Stimulated activated effector memory CD8-positive, alpha-beta T cell treated with anti-CD3 and anti-CD28 coated beads, Interleukin-12 subunit alpha, Interleukin-12 subunit beta, amount 100 ng/mL, for 72 hours (primary cell): ENCODE measurements at regions not wholly inside any gene's neighbourhood (a gene's known extent, or its start where the extent isn't known, plus 50 kb on each side); places are given as distances from the start of the nearest gene placed in this dataset.
"Not testable (repeated sequence)": the region's sequence is repeated elsewhere in the genome, so short reads cannot be mapped to it uniquely, and the experiment has no call there.

Experiments
- ATAC-seq: fragments of 150-1000 bp; cut with Tn5 transposase; 2 replicates; pipeline ENCODE4 v1.10.0; 2021
- DNase-seq, 2 donors: peaks; one replicate each; pipeline ENCODE4 v3.0.0; 2021 to 2022; ENCODE audit warnings: low spot score in 2 of 2
- H3K27ac Mint-ChIP-seq: one replicate; pipeline ENCODE4 v1.8.0; 2022; ENCODE audit warnings: mild to moderate bottlenecking, mixed read lengths
- H3K36me3 Mint-ChIP-seq: one replicate; pipeline ENCODE4 v1.8.0; 2022; ENCODE audit warnings: mild to moderate bottlenecking, mixed read lengths
- H3K4me1 Mint-ChIP-seq: one replicate; pipeline ENCODE4 v1.8.0; 2022; ENCODE audit warnings: mixed read lengths
- H3K4me3 Mint-ChIP-seq: one replicate; pipeline ENCODE4 v1.8.0; 2022; ENCODE audit warnings: mild to moderate bottlenecking, mixed read lengths
- H3K9me3 Mint-ChIP-seq: one replicate; pipeline ENCODE4 v1.8.0; 2022; ENCODE audit warnings: mixed read lengths

GRCh38 chr3:79973917-79974595 lies 206.3 kb upstream of the ROBO1 start:
- Mint-ChIP-seq H3K9me3 (peaks cover 28% of the 10 kb centered on the region), H3K36me3 (no peaks in the 10 kb centered on the region), H3K4me1 (no peaks in the 10 kb centered on the region), H3K4me3 (no peak overlapping the region), H3K27ac (no peak overlapping the region)
- ATAC-seq (no peak), DNase-seq (no peak)

DNA sequence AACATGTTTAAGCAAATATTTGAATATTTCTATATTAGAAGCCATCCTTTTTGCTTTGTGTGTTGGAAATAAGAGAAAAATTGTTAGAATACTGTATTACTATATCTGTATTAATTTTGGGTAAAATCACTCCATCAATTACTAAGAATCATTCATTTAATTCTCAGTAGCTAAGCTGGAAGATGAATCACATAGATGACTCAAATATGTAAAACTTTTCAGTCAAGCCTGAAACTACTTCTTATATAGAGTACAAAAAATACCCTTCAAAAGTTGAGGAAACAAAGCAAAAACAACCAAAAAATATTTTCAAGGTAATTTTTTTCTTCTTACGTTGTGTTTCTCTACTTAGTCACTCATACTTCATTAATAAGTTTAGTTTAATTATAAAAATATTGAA lies 205.7 kb upstream of the ROBO1 start:
- ATAC-seq, result no peak
- DNase-seq, result no peak
- Mint-ChIP-seq H3K4me1 (no peaks in the 10 kb centered on the region), H3K36me3 (no peaks in the 10 kb centered on the region), H3K4me3 (no peak overlapping the region), H3K27ac (no peak overlapping the region), H3K9me3 (peaks cover 25% of the 10 kb centered on the region)

DNA sequence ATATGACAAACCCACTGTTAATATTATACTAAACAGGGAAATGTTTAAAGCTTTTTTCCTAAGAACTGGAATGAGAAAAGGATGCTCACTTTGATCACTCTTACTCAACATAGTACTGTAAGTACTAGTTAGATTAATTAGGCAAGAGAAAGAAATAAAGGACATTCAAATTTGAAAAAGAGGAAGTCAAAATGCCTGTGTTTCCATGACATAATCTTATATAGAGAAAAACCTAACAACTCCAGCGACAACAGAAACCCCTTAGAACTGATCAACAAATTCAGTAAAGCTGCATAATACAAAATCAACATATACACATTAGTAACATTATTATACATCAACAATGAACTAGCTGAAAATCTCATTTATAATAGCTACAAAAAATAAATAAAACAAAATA lies 200.6 kb upstream of the ROBO1 start:
- Mint-ChIP-seq H3K4me1 (no peaks in the 10 kb centered on the region), H3K36me3 (no peaks in the 10 kb centered on the region), H3K9me3 (peaks cover 9% of the 10 kb centered on the region), H3K4me3 (no peak overlapping the region), H3K27ac (no peak overlapping the region)
- DNase-seq (no peak), ATAC-seq (no peak)

- DNase-seq, result no peak
- no peak for ATAC-seq
- no peaks in the 10 kb centered on the region for H3K36me3 Mint-ChIP-seq
- H3K27ac Mint-ChIP-seq, result no peak overlapping the region
- H3K4me1 Mint-ChIP-seq, result no peaks in the 10 kb centered on the region
- peaks cover 15% of the 10 kb centered on the region for H3K9me3 Mint-ChIP-seq
- no peak overlapping the region for H3K4me3 Mint-ChIP-seq
Observed at GRCh38 chr3:79960594-79960993, 192.8 kb upstream of the ROBO1 start.

GRCh38 chr3:79957066-79957465 lies 189.3 kb upstream of the ROBO1 start:
- no peaks in the 10 kb centered on the region for H3K36me3 Mint-ChIP-seq
- no peak overlapping the region for H3K27ac Mint-ChIP-seq
- no peaks in the 10 kb centered on the region for H3K4me1 Mint-ChIP-seq
- peaks cover 13% of the 10 kb centered on the region for H3K9me3 Mint-ChIP-seq
- ATAC-seq (no peak), DNase-seq (no peak)
- no peak overlapping the region for H3K4me3 Mint-ChIP-seq

DNA sequence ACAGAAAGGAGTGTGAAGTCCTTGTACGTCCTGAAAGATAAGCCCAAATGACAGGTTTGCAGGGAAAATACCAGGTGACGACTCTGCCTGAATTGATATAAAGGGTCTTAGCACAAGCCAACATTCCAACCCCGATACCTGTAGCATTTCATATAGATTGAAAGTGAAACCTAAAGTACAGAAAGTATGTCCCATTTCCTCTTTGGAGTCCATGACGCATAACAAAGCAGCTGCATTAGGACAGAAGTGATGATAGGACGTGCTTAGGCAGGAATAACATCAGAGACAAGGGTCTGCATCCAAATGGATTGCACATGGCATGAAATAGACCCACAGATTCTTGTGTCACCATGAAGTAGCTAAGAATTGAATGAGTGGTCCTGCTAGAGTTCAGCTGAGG lies 187.0 kb upstream of the ROBO1 start:
- H3K36me3 Mint-ChIP-seq, result no peaks in the 10 kb centered on the region
- no peak overlapping the region for H3K4me3 Mint-ChIP-seq

DNA sequence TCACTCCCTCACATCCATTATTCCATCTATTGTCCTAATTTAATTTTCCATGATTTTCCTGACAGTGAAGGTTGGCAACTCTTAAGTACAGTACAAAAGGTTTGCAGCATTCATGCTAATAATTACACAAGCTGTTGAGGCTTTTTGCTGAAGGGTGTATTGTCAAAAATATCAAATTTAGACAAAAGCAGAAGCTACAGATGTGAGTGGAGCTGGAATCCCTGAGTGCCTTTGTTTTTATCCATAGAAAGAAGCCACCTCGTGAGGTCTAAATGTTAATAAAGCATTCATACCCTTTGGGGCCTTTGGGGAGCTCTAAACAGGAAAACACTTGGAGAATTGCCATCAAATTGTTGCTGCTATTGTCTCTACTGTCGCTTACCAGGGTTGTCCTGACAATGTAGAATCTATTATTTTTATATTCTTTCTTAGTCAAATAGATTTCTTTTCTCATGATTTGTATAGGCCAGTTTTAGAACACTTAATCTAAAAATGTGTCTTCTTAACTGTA lies 185.8 kb upstream of the ROBO1 start:
- no peaks in the 10 kb centered on the region for H3K36me3 Mint-ChIP-seq
- H3K27ac Mint-ChIP-seq, result no peak overlapping the region
- ATAC-seq, result no peak
- peaks cover 19% of the 10 kb centered on the region for H3K9me3 Mint-ChIP-seq
- no peaks in the 10 kb centered on the region for H3K4me1 Mint-ChIP-seq
- H3K4me3 Mint-ChIP-seq, result no peak overlapping the region
- no peak for DNase-seq

More for the DNA sequence above, 187.0 kb upstream of the ROBO1 start:
- Mint-ChIP-seq H3K9me3 (peaks cover 17% of the 10 kb centered on the region), H3K4me1 (no peaks in the 10 kb centered on the region), H3K27ac (no peak overlapping the region)
- ATAC-seq, result no peak
- DNase-seq, result no peak

DNA sequence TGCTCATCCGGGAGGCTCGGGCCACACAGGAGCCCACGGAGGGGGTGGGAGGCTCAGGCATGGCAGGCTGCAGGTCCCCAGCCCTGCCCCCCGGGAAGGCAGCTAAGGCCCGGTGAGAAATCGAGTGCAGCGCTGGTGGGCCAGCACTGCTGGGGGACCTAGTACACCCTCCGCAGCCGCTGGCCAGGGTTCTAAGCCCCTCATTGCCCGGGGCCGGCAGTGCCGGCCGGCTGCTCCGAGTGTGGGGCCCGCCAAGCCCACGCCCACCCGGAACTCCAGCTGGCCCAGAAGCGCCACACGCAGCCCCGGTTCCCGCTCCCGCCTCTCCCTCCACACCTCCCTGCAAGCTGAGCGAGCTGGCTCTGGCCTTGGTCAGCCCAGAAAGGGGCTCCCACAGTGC lies 183.6 kb upstream of the ROBO1 start:
- not testable (repeated sequence) for DNase-seq, H3K36me3 Mint-ChIP-seq, ATAC-seq, H3K4me3 Mint-ChIP-seq, H3K4me1 Mint-ChIP-seq, H3K27ac Mint-ChIP-seq
- H3K9me3 Mint-ChIP-seq, result peaks cover 18% of the 10 kb centered on the region

DNA sequence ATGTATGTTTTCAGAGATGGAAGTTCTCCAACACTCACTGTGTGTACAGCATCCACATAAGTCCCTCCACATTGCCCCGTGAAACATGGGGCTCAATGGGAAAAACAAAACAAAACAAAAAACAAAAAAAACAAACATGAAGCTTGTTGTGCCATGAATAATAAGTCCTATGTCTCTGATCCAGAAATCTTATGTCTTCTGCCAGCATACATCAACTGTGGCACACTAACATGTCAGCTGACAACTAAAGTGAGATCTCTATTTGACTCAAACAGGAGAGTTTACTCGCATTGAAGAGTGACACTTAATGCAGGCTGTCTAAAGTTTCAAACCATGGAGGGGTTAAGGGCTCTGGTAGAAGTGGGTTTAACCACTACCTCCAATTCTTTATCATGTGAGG lies 180.2 kb upstream of the ROBO1 start:
- ATAC-seq (no peak), DNase-seq (no peak)
- Mint-ChIP-seq H3K4me3 (no peak overlapping the region), H3K36me3 (no peaks in the 10 kb centered on the region), H3K9me3 (peaks cover 19% of the 10 kb centered on the region), H3K4me1 (no peaks in the 10 kb centered on the region), H3K27ac (no peak overlapping the region)

DNA sequence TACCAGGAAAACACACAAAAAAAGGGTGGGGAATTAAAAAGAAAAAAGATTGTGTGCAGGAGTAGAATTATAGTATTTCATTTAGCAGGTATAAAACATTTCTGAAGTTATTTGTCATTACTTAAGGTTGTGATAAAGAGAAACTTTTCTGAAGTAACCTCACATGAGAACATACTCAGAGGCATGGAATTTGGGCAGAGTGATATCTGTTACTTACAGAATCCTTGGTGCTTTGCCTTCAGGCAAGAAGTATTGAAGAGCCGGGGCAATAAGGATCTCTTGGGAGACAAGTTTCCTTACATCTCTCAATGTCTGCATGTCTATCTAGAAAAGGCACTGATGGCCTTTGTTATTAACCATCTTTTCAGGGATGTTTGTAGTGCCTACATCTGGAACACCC lies 179.7 kb upstream of the ROBO1 start:
- Mint-ChIP-seq H3K4me3 (no peak overlapping the region), H3K27ac (no peak overlapping the region), H3K9me3 (peaks cover 19% of the 10 kb centered on the region), H3K36me3 (no peaks in the 10 kb centered on the region), H3K4me1 (no peaks in the 10 kb centered on the region)
- no peak for DNase-seq
- no peak for ATAC-seq

DNA sequence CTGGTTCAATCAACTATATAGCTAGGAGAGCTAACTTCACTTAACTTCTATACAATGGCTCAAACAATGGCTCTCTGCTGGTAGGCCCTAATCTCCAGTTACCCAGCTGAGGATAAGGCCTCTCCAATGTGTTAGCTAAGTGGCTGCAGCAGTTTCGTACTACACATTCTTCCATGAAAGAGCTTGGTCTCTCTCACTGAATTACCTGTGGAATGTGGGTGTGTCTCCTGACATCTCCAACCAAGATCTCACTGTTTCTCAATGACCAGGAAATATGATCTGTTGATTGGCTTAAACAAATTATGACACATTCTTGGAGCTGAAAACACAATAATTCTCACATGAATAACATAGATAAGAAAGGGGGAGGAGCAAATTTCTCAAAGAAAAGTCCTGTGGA lies 169.8 kb upstream of the ROBO1 start:
- no peak overlapping the region for H3K4me3 Mint-ChIP-seq
- peaks cover 15% of the 10 kb centered on the region for H3K9me3 Mint-ChIP-seq
- DNase-seq, result no peak
- no peaks in the 10 kb centered on the region for H3K4me1 Mint-ChIP-seq
- H3K36me3 Mint-ChIP-seq, result no peaks in the 10 kb centered on the region
- no peak for ATAC-seq
- no peak overlapping the region for H3K27ac Mint-ChIP-seq

DNA sequence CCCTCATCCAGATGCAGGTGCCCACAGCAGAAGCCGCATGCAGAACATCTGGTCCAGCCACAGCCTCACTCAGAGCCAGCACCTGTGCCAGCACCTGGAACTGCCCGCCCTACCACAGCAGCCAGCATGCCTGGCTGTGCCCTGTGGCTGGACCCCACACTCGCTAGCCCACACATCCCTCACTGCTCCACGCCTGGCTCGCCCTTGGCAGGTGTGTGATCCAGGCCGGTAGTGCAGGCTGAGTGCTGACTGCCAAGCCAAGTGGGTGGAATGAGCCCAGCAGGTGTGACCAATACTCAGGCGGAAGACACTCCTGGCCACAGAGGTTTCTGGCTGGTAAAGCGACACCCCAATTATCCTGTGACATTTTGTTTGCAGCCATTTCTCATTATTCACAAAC lies 162.4 kb upstream of the ROBO1 start:
- no peak overlapping the region for H3K4me3 Mint-ChIP-seq
- ATAC-seq, result no peak

DNA sequence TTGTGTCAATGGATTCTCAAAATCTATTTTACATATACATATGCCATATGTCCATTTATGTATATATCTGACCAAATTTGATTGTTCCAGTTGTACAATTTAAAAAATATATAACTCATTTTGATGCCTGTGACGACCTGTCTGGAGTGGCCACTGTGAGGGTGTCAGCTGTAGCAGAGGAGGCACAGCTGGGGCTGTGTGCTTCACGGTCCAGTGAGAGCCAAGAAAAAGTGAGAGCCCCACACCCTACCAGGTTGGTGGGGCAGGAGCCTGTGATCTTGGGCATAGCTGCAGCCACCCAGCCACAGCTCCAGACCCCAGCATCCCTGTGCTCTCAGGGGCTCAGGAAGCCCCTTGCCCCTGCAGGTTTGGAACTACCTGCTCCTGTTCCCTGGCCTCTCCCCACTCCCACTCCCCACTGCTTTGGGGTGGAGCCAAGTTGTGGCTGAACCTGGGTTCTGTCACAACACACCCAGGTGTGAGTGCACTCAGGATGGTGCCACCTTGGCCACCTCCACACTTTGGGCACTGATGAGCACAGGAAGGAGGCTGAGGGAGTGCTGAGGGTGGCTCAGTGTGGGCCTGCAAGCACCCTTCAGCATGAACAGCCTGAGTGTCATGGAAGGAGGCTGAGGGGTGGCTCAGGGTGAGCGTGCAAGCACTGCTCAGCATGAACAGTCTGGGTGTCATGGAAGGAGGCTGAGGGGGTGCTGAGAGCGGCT lies 161.1 kb upstream of the ROBO1 start:
- H3K4me3 Mint-ChIP-seq, result no peak overlapping the region
- ATAC-seq (no peak), DNase-seq (no peak)
- no peaks in the 10 kb centered on the region for H3K4me1 Mint-ChIP-seq
- peaks cover 25% of the 10 kb centered on the region for H3K9me3 Mint-ChIP-seq
- no peak overlapping the region for H3K27ac Mint-ChIP-seq
- no peaks in the 10 kb centered on the region for H3K36me3 Mint-ChIP-seq

More for the DNA sequence above, 162.4 kb upstream of the ROBO1 start:
- H3K4me1 Mint-ChIP-seq, result no peaks in the 10 kb centered on the region
- peaks cover 23% of the 10 kb centered on the region for H3K9me3 Mint-ChIP-seq
- no peak overlapping the region for H3K27ac Mint-ChIP-seq
- no peak for DNase-seq
- no peaks in the 10 kb centered on the region for H3K36me3 Mint-ChIP-seq

DNA sequence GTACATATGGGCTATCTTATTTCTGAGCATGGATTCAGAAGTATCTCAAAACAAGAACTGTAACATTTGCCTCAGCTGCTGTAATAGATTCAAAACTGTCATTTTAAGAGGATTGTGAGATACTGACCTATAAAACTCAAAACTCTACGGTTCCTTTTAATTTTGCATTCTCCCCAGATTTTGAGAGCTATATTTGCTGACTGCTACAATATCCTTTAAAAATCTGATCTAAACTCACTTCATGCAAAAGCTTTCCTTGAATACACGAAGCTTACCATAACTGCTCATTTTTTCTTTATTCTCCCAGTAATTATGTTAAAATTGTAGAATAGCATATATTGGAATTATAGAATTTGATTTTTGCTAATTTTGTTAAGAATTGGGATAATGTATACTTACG lies 158.7 kb upstream of the ROBO1 start:
- no peak for DNase-seq

GRCh38 chr3:79922633-79923032 lies 154.8 kb upstream of the ROBO1 start:
- Mint-ChIP-seq H3K9me3 (peaks cover 16% of the 10 kb centered on the region), H3K4me1 (no peaks in the 10 kb centered on the region), H3K36me3 (no peaks in the 10 kb centered on the region), H3K4me3 (no peak overlapping the region), H3K27ac (no peak overlapping the region)
- no peak for DNase-seq
- no peak for ATAC-seq

More for the DNA sequence above, 158.7 kb upstream of the ROBO1 start:
- peaks cover 22% of the 10 kb centered on the region for H3K9me3 Mint-ChIP-seq
- no peak overlapping the region for H3K4me3 Mint-ChIP-seq
- ATAC-seq, result no peak
- H3K4me1 Mint-ChIP-seq, result no peaks in the 10 kb centered on the region
- no peaks in the 10 kb centered on the region for H3K36me3 Mint-ChIP-seq
- H3K27ac Mint-ChIP-seq, result no peak overlapping the region

GRCh38 chr3:79917561-79917960 lies 149.8 kb upstream of the ROBO1 start:
- Mint-ChIP-seq H3K27ac (no peak overlapping the region), H3K36me3 (no peaks in the 10 kb centered on the region), H3K9me3 (peaks cover 19% of the 10 kb centered on the region), H3K4me1 (no peaks in the 10 kb centered on the region), H3K4me3 (no peak overlapping the region)
- no peak for DNase-seq
- ATAC-seq, result no peak
